Fibroblast of skin of left quadriceps (primary cell): ENCODE measurements at regions not wholly inside any gene's neighbourhood (a gene's known extent, or its start where the extent isn't known, plus 50 kb on each side); places are given as distances from the start of the nearest gene placed in this dataset.

ENCODE experiments used
- DNase-seq, 2 experiments: peaks; one replicate each; pipeline ENCODE4 v3.0.0-alpha.2; 2013; ENCODE audit warnings: low read depth in 2 of 2

DNA sequence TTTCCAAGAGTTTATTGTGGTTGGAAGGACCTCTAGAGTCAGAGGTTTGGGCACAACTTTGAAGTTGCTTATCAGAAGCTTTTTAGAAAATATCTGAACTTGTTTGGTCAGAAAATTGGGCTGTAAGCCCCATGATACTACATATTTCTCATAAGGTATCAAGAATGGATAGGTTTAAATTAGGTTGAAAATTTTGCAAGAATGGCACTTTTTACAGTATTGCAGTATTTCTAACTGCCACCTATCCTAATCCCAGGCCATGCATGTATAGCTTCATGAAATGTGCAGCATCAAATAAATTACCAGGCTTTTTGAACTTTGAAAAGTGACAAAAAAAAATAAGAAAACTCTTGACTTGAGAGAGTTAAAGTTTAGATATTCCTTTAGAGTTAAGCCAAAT, 367.2 kb downstream of the FIGN start:
- DNase-seq = no peak

DNA sequence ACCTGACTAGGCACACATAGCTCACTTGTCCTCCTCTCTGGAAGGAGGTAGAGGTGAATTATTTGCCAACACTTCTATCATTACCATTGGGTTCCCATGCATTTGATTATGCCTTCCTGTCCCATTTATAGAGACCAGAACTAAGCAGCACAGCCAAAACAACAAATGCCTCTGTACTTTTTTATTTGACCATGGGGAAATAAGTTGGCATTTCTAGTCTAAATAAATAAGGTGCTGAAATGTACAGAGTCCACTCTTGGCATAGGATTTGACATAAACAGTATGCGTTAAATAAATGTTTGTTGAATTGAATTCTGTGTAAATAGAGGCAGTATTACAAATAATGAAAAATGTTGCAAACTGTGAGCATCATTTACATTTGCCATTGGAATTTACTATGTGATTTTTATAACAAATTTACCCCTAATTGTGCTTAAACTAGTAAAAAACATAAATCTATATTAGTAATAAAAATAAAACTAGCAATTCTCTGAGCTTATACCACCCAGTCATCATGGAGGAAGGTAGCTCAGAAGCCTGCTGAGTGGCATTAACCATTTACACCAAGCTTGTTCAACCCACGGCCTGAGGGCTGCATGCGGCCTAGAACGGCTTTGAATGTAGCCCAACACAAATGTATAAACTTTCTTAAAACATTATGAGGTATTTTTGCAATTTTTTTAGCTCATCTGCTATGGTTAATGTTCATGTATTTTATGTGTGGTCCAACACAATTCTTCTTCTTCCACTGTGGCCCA, 367.8 kb downstream of the FIGN start:
- DNase-seq = no peak

DNA sequence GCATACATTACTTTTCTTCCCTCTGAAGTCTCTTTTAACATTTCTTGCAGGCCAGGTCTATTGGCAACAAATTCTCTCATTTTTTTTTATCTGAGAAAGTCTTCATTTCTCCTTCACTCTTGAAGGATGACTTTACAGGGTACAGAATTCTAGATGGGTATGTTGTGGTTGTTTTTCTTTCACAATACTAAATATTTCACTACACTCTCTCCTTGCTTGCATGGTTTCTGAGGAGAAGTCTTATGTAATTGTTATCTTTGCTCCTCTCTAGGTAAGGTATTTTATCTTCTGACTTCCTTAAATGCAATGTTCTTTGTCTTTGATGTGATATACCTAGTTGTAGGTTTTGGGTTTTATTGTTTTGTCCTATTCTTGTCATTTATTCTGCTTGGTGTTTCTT, 371.1 kb downstream of the FIGN start:
- no peak for DNase-seq

DNA sequence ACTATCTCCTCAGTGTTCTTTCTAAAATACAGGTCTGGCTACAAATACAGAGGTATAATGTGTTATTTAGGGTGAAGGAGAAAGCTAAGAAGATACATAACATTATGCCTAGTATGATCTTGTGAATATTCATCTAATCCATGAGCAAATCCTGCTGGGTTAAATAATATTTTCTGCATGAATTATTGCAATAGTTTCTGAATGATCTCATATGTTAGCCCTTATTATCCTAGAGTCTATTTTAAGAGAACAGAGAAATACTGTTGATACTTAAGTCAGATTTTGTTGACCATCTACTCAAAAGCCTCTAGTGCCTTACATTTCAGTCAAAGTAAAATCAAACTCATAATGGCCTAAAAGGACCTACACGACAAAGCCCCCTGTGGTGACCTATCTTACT, 382.3 kb downstream of the FIGN start:
- no peak for DNase-seq

DNA sequence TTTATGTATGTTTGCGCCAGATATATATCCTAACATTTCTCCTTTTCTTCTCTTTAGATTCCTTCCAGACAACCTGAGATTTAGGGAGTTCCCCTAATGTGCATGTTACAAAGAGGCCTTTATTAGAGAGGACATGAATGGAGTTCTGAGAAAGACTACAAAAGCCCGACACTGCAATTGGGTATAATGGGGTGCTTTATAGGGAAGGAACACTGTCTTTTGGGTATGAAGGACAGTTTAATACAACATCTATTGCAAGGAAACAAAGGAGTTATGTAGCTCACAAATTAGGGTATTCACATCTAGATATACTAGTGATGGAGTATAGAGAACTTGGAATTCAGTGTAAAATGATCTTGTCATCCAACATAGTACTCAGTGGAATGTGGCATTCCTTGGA, 383.8 kb downstream of the FIGN start:
- no peak for DNase-seq

DNA sequence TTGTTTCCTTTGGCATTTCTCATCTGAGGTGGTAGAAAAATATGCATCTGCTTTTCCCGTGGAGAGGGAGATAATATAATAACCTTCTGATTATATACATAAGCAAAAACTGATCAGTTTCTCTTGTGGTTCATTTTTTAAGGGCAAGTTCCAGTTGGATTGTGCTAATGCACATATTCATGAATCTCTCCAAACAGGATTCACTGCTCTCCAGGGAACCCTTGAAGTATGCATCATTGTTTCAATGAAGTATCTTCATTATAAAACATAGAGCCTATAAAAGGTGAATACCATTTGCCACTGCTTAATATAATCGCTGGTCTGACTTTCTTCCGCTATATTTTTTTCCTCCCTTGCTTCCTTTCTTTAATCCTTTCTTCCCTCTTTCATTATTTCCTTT, 384.7 kb downstream of the FIGN start:
- DNase-seq = peak in 1 of 2 experiments; percentile 4

DNA sequence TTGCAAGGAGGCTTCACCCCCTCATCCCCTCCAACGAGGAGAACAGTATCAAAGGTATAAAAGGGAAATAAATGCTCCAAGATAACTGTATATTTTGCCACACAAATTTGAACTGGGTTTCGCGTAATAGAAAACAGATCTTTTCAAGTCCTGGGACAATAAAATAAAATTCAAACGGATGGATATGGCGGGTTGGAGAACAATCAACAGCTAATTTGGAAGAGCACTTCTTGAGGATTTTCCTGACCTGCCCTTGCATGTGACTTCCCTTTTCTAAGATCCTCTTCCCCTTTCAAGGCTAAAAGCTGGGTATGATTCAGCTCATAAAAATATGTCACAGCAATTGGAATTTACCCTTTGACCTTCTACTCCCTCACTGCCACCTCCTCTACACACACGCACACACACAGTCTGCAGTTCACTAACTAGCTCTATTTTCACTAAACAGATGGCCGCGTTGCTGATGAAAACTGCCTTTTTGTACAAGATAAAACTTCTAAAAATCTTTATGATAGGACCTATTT, 386.9 kb downstream of the FIGN start:
- peak; percentile 19 to 22 for DNase-seq

DNA sequence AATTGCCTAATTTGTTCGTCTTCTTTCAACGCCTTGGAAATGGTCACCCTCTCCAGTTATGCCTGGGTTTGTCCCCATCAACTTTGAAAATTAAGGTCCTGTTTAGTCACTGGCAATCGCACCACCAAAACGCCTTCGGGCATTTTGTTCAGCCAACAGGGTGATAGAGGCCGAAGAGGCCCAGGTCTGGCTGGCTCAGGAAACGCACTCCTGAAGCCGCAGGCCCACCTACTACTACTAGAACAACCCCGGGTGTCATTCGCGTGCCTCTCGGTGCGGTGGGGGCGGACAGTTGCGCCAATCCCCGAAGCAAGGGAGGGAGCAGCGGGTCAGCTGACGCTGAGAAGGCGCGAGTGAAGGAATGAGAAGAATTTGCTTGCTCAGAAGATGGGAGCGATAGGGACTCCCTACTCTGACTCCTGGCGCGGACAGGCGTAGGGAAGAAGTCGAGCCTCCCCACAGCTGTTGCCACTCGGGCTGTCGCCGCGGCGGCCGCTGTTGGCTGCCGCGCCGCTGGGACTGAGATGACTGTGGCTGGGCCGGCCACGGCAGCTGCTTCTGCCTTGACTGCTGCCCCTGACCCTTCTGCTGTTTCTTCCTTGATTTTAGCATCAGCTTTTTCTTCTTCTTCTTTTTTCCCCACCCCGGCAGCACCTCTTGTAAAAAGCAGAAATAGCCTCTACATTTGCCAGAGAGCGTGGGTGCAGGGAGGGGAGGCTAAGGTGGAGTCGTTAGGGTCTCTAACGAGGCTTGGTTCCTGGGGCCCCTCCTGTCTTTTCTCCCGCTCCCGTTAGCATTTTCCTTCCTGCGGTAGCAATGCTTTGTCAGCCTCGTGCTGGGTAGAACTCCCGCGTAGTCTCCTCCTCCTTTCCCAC, 387.6 kb downstream of the FIGN start:
- peak; percentile 35 to 47 for DNase-seq

DNA sequence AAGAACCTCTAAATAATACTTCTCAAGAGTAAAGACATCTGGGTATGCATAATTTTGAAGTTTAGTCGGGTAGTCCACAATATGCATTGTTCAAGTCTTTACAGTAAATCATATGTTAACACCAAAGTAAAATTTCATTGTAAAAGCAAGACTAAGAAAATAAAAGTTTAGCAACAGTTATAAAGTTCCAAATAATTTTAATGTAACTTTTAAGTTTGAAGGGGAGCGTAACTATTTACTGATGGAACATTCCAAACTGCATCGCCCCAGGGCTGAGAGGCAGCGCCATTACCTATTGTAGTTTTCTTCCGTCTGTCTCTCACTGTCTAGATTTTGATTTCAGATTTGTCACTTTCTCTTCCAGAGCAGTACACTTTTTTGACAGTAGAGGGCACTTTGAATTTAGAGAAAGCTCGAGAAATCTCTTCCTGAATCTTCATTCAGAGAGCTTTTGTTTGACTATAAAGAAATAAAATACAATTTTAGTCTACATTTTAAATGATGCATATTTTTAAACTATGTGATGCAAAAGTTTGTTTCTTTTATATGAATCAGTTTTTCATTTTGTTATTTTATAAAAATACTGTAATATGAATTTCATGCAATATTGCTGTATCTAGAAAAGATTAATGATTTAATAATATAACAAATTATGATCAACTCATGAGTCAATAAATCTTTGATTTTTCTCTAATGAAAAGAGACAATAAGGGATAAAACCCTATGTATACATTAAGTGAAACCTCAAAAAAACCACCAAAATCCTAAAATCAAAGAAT, 389.8 kb downstream of the FIGN start:
- peak in 1 of 2 experiments; percentile 29 for DNase-seq

DNA sequence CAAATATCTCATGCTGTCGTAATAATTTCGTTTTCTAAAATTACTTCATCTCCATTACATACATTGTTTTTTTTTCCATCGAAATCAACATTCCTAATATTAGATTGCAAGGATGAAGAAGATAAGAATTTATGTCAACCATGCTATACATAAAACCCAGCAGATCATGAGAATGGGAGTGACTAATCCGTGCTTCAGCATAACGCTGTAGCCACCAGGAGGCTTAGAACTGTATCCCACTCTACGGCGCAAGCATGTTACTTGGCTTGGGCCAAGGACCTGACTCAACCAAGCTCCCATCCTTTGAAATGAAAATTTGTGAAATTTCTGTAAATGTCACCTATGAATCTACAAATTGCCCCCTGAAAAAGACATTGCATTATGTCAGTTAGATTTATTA, 392.5 kb downstream of the FIGN start:
- DNase-seq = no peak

DNA sequence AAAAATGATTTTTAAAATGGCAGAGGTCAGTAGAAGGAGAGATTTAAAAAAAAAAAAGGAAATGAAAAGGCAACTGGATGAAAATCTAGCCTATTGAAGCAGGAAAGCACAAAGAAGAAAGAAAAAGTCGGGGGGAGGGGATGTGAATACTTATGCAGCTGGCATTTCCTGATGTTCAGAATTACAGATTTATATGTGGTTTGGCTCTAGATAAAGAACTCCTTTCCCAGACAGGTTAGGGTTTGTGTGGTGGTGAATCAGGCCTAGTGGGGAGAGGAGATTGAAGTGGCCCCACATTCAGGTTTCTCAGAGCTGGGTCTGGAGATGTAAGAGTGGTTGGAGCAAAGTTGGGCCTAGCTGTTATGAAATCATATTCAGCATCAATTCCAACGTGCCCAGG, 394.4 kb downstream of the FIGN start:
- peak in 1 of 2 experiments; percentile 22 for DNase-seq

DNA sequence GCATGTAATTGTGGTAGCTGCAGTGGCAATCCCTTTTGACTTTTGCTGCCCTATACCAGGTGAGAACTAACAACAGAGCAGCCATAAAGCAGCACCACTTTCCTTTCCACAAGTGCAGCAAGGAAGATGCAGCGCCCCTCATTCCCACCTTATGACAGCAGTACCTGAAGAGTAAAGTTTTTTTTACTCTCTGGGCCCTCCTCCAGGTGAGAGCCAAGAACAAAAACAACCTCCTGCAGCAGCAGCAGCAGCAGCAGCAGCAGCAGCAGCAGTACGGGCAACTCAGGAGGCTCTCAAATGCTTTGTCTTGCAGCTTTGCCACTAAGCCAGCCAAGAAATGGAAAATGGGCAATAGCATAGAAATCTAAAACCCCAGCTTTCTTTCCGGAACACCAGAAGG, 397.5 kb downstream of the FIGN start:
- no peak for DNase-seq

DNA sequence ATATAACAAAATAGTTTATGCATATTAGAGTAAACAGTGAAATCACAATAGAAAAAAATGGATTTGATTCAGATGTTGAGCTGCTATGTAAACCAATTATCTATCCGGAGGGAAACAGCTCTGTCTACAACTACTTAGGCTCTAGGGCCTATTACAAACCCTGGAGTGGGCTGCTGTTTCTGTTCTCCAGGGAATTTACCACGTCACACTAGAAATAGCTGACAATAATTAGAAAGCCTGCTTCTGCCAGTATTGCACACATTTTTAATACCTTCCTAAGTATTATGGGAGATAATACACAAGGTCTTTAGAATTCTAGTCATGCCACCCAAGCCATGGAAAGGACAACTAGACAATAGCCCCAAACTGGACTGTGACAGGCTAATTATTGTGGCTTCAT, 411.1 kb downstream of the FIGN start:
- DNase-seq = no peak

DNA sequence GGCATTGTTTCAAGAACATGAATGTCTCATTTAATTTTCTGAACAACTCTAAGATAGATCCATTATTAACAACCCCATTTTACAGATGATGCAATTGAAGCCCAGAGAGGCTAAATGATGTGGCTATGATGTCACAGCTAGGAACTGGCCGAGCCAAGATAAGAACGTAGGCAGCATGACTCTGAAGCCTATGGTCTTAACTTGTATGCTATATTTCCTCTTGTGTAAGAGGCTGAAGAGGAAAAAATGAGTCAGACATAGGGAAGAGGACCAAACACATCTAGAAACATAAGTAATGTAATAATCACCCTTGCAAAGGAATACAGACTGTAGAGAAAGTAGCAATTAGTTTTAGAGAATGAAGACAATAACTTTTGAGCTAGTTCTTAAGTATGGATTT, 416.8 kb downstream of the FIGN start:
- peak in 1 of 2 experiments; percentile 9 for DNase-seq

DNA sequence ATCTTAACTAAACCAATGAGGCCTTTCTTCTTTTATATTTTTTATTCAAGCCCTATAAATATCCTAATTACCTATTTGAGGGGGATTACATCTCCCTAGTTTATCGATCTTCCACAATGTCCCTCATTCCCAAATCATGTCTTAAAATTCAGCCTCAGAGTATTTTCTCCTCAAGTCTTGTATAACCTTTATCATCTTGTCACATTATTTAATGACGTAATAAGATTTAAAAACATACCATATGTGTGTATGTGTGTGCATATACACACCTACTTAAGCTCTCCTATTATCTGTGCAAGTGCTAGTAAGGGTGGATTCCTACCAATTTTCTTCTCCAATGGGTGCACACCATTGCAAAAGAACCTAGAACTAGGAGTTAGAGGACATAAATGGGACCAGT, 421.1 kb downstream of the FIGN start:
- DNase-seq = no peak

DNA sequence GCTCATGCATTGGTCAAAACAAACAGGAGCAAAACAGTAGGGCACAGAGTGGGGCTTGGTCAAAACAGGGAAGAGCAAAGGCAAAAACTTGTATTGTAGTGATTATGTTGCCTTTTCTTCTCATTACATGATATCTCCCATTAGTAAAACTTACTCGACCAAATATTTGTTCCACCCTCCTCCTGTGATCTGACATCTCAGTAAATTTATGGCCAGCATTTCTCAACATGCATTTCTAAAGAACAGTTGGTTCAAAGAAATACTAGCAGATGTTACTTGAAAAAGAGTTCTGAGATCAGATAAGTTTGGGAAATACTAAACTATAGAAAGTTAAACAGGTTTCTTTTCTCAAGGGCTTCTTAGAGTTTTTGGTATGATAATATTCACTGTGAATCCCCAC, 423.1 kb downstream of the FIGN start:
- no peak for DNase-seq

DNA sequence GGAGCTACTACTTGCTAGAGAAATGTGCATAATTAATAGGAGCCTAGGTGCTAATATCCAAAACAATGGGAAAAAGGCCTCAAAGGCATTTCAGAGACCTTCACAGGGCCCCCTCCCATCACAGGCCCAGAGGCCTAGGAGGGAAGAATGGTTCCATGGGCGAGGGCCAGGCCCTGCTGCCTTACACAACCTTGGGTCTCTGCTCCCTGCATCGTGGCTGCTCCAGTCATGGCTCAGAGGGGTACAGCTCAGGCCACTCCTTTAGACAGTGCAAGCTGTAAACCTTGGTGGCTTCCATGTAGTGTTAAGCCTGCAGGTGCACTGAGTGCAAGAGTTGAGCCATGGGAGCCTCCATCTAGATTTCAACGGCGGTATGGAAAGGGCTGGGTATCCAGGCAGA, 429.2 kb downstream of the FIGN start:
- DNase-seq = no peak

DNA sequence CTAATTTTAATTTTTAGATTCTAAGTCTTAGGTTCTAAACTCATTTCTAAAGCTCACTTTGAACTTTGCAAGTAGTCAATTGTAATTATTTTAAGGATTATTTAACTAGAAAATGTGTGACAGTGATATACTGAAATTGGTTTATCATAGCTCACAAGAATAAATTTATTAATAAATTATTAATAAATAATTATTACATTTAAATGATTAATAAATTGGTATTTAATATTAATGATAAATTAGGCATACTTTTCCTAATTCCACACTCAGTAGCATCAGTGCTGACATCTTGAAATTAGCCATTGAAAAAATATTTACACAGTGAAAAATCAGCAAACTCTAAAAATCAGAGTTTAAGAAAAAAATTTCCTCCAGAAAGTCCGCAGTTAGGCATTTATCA, 433.7 kb downstream of the FIGN start:
- no peak for DNase-seq

DNA sequence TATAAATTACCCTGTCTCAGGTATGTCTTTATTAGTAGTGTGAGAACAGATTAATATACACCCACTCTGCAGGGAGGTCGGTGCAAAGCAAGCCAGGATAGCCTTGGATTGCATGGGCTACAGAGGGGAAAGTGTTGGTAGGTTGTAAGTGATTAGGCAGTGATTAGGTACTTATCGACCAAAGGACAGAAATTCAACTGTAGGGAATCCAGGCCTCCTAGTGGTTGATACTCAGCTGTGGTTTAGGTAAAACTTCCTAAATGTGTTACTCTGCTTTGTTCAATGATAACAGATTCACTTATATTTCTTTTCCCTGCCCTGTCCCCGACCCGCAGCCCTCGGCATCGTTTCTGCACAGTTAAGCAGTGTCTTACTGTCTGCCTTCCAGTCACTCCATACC, 444.0 kb downstream of the FIGN start:
- DNase-seq = no peak

DNA sequence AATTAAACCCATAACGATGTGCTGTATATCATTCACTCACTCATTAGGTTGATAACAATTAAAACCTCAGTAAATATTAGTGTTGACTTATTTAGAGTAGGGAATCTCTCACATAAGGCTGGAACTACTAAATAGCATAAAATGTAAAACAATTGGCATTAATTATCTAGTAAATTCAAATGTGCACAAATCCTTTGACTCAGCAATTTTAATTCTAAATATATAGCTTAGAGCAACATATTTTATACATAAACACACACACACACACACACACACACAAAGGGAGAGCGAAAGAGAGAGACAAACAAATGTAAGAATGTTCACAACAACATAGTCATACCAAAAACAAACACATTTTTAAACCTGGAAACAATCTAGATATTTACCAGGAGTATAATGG, 443.1 kb upstream of the KCNH7 start:
- no peak for DNase-seq

DNA sequence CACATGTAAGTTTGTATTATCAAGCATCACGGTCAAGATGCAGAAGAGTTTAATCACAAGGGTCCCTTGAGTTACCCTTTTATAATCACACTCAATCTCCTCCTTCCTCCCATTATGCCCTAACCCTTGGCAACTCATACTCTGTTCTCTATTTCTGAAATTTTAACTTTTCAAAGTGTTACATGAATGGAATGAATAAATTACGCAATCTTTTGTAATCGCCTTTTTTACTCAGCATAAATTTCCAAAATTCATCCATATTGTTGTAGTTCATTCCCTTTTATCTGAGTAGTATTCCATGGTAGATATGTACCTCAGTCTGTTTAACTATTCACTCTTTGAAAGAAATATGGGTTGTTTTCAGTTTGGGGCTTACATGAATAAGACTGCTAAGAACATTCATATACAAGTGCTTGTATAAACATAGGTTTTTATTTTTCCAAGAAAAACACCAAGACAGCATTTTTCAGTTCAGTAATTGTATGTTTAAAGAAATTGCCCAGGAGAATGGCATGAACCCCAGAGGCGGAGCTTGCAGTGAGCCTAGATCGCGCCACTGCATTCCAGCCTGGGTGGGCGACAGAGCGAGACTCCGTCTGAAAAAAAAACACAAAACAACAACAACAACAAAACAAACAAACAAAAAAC, 430.9 kb upstream of the KCNH7 start:
- DNase-seq = no peak

DNA sequence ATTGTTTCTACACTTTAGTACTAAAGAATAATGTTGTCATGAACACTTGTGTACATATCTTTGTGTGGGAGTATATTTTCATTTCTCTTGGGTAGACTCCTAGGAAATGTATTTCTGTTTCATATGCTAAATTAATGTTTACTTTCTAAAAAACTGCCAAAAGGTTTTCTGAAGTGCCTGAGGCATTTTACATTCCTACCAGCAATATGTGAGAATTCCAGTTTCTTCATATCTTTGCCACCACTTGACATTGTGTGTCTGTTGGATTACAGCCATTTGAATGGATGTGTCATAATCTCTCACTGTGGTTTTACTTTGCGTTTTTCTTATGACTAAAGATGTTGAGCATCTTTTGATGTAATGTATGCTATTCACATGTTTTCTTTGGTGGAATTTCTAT, 428.2 kb upstream of the KCNH7 start:
- peak; percentile 88 to 89 for DNase-seq
